ENCODE measurements at regions not wholly inside any gene's neighbourhood (a gene's known extent, or its start where the extent isn't known, plus 50 kb on each side); places are given as distances from the start of the nearest gene placed in this dataset.

DNA sequence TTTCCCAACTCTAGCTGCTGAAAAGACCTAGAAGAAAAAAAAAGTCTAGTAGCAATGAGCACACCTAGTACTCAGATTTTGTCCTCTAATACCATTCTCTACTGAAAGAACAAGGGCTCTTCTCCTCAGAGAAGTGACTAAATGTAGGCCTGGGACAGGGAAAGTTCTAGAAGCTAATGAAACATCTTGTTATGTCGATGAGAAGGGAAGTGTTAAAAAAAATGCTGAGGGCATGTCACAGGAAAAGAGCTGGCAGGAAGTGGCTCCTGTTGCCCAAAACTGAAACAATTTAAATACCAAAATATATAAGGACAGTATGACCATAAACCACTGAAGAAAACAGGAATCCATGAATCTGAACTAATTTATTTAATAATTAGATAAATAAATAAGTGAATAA, 581.4 kb upstream of the TBL1XR1 start:
- TF ChIP-seq, protein P1, sequence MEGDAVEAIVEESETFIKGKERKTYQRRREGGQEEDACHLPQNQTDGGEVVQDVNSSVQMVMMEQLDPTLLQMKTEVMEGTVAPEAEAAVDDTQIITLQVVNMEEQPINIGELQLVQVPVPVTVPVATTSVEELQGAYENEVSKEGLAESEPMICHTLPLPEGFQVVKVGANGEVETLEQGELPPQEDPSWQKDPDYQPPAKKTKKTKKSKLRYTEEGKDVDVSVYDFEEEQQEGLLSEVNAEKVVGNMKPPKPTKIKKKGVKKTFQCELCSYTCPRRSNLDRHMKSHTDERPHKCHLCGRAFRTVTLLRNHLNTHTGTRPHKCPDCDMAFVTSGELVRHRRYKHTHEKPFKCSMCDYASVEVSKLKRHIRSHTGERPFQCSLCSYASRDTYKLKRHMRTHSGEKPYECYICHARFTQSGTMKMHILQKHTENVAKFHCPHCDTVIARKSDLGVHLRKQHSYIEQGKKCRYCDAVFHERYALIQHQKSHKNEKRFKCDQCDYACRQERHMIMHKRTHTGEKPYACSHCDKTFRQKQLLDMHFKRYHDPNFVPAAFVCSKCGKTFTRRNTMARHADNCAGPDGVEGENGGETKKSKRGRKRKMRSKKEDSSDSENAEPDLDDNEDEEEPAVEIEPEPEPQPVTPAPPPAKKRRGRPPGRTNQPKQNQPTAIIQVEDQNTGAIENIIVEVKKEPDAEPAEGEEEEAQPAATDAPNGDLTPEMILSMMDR (IDR thresholded peaks at IDR 0.05; ENCODE audit: extremely low read depth in 1 of 2, insufficient read depth in 1 of 2, low read depth in 1 of 2, low read length in 2 of 2): no peak
- TF ChIP-seq POLR2A (IDR thresholded peaks at IDR 0.05; ENCODE audit: low read depth, low read length) (no peak), EZH2 (IDR thresholded peaks at IDR 0.05; ENCODE audit: borderline replicate concordance, low read depth, low read length, severe bottlenecking) (no peak), FOS (IDR thresholded peaks at IDR 0.05; ENCODE audit: borderline replicate concordance, insufficient read depth, low read length) (no peak), POLR2AphosphoS5 (IDR thresholded peaks at IDR 0.05; ENCODE audit: insufficient read depth, low read depth, low read length) (no peak), JUN (IDR thresholded peaks at IDR 0.05; ENCODE audit: borderline replicate concordance, insufficient read depth, insufficient read length, low read depth) (no peak), GATA2 (IDR thresholded peaks at IDR 0.05; ENCODE audit: insufficient read depth, insufficient read length, low read depth, low read length) (no peak)
- TF ChIP-seq, protein P2, sequence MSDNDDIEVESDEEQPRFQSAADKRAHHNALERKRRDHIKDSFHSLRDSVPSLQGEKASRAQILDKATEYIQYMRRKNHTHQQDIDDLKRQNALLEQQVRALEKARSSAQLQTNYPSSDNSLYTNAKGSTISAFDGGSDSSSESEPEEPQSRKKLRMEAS (IDR thresholded peaks at IDR 0.05; ENCODE audit: insufficient read depth, insufficient read length): no peak
